Erythroblast (primary cell): ENCODE measurements at regions not wholly inside any gene's neighbourhood (a gene's known extent, or its start where the extent isn't known, plus 50 kb on each side); places are given as distances from the start of the nearest gene placed in this dataset.

Experiments used
- GATA1 ChIP-seq: IDR thresholded peaks from 2 replicates; pipeline ENCODE4 v1.6.1; 2011; ENCODE audit warnings: low read depth, mild to moderate bottlenecking, control low read depth, low read length, moderate library complexity
- POLR2A ChIP-seq: IDR thresholded peaks from 2 replicates; pipeline ENCODE4 v1.6.1; 2011; ENCODE audit warnings: mild to moderate bottlenecking, low read length

DNA sequence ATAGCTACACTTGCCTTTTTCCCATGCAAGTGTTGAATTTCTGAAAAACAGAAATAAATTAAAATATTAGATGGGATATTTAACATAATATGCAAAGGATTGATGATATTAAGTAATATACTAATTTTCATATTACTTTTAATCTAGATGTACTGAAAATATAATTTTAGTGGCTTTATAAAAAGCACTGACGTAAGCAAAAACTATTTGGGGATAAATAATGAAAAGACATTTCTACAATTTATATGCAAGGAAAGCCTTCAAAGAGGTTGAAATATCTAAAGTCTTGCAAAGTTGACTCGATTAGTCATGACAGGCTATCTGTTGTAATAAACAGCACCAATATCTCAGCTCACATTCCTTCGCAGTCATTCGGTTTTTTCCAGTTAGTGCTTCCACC, 94.9 kb upstream of the ABCB5 start:
- TF ChIP-seq POLR2A (no peak), GATA1 (no peak)
